B cell (primary cell): ENCODE measurements at regions not wholly inside any gene's neighbourhood (a gene's known extent, or its start where the extent isn't known, plus 50 kb on each side); places are given as distances from the start of the nearest gene placed in this dataset.

Experiments
- EZH2 ChIP-seq: IDR thresholded peaks from 2 replicates; pipeline ENCODE4 v1.6.1; 2012; ENCODE audit warnings: borderline replicate concordance, low read depth, mild to moderate bottlenecking, moderate library complexity, low read length; ENCODE audit not compliant: insufficient read depth, poor library complexity, severe bottlenecking
- TF ChIP-seq, protein P1 (sequence below): fragments of 200-600 bp; IDR thresholded peaks from one replicate; pipeline ENCODE4 v1.8.0; 2022; ENCODE audit warnings: antibody characterized with exemption, mild to moderate bottlenecking

GRCh38 chr17:72426321-72426720, 305.5 kb downstream of the SOX9 start:
- TF ChIP-seq, protein P1, sequence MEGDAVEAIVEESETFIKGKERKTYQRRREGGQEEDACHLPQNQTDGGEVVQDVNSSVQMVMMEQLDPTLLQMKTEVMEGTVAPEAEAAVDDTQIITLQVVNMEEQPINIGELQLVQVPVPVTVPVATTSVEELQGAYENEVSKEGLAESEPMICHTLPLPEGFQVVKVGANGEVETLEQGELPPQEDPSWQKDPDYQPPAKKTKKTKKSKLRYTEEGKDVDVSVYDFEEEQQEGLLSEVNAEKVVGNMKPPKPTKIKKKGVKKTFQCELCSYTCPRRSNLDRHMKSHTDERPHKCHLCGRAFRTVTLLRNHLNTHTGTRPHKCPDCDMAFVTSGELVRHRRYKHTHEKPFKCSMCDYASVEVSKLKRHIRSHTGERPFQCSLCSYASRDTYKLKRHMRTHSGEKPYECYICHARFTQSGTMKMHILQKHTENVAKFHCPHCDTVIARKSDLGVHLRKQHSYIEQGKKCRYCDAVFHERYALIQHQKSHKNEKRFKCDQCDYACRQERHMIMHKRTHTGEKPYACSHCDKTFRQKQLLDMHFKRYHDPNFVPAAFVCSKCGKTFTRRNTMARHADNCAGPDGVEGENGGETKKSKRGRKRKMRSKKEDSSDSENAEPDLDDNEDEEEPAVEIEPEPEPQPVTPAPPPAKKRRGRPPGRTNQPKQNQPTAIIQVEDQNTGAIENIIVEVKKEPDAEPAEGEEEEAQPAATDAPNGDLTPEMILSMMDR: no peak
- no peak for TF ChIP-seq EZH2
